Heart left ventricle (tissue), 16 donors: ENCODE measurements at regions not wholly inside any gene's neighbourhood (a gene's known extent, or its start where the extent isn't known, plus 50 kb on each side); places are given as distances from the start of the nearest gene placed in this dataset.

ENCODE experiments used
- ATAC-seq, 4 donors: fragments of 200-7000 bp; cut with Tn5 transposase; one replicate each; pipeline ENCODE4 v1.9.1; 2020 to 2022; ENCODE audit warnings: moderate library complexity in 4 of 4, mild to moderate bottlenecking in 3 of 4, moderate number of reproducible peaks in 1 of 4
- DNase-seq, 5 donors: peaks; one replicate each; pipeline ENCODE4 v3.0.0-alpha.2; 2020
- H3K27ac ChIP-seq, 12 donors: fragments of 200-600 bp; sonication (generic) in 4 of 12; one replicate each; pipeline versions ENCODE4 v1.5.0 to v1.8.0; 2016 to 2022; ENCODE audit warnings: mild to moderate bottlenecking in 2 of 12
- H3K27me3 ChIP-seq, 9 donors: fragments of 200-600 bp; sonication (generic) in 2 of 9; one replicate each; pipeline versions ENCODE4 v1.5.1 to v1.8.0; 2016 to 2022; ENCODE audit warnings: mild to moderate bottlenecking in 3 of 9
- H3K36me3 ChIP-seq, 9 donors: fragments of 200-600 bp; sonication (generic) in 2 of 9; one replicate each; pipeline versions ENCODE4 v1.5.0 to v1.8.0; 2018 to 2022; ENCODE audit warnings: mild to moderate bottlenecking in 2 of 9
- H3K4me1 ChIP-seq, 12 donors: fragments of 200-600 bp; sonication (generic) in 4 of 12; one replicate each; pipeline versions ENCODE4 v1.5.0 to v1.8.0; 2016 to 2022; ENCODE audit warnings: mild to moderate bottlenecking in 3 of 12
- H3K4me3 ChIP-seq, 12 donors: fragments of 200-600 bp; sonication (generic) in 4 of 12; one replicate each; pipeline versions ENCODE4 v1.5.0 to v1.8.0; 2017 to 2022; ENCODE audit warnings: mild to moderate bottlenecking in 9 of 12, moderate library complexity in 4 of 12
- H3K9me3 ChIP-seq, 12 donors: fragments of 200-600 bp; sonication (generic) in 4 of 12; one replicate each; pipeline versions ENCODE4 v1.5.0 to v1.8.0; 2016 to 2022; ENCODE audit warnings: mild to moderate bottlenecking in 1 of 12
- POLR2A ChIP-seq, 2 donors: fragments of 450-650 bp; IDR thresholded peaks; one replicate each; pipeline ENCODE4 v1.6.1; 2017; ENCODE audit warnings: antibody characterized with exemption in 2 of 2, mild to moderate bottlenecking in 2 of 2, moderate library complexity in 2 of 2
- WGBS, 4 donors: extraction: QIAGEN DNeasy Blood & Tissue Kit in 2 of 4; methylation state at CpG; one replicate each; pipeline versions ENCODE4 v1.1.5 to v1.1.7; 2013 to 2018; 5-methylcytosine and 5-hydroxymethylcytosine counted together
- intact Hi-C, 10 donors: fragments of 100-400 bp; cut with DNase I; formaldehyde crosslinking; loops; one replicate each; pipeline versions ENCODE4 v1.11.1 to v1.14.2; 2022
- TF ChIP-seq, protein P1 (sequence below), 12 donors: fragments of 200-600 bp; sonication (generic) in 4 of 12; IDR thresholded peaks; one replicate each; pipeline versions ENCODE4 v1.5.0 to v1.8.0; 2018 to 2022; ENCODE audit warnings: antibody characterized with exemption in 12 of 12, mild to moderate bottlenecking in 5 of 12
- donor health status: ischemic (EF 13 %, LVEDD 7.1; RV severe dilation, severe dysfunction).
- donor health status: healthy with polysubstance abuse.
- donor health status: DM: no; HTN: yes; CAD: no.
- donor health status: DM: no; HTN: no; CAD: no.
- donor health status: ischemic (EF 25% LVEDD 6.9; RV normal size, moderate dysfunction).
- donor health status: ischemic (EF 25% LVEDD 5.7; RV mildly dilated, moderate dysfunction).
- donor health status: healthy.
- donor health status: DM: yes; HTN: yes; CAD: no.
- donor health status: ischemic (EF 35%, LVEDD 5.7; RV mildly dilated, moderate dysfunction).
- donor health status: nonischemic (EF 11% LVEDD 7.7; RV severe dilation, severe dysfunction).
- donor health status: DM: yes; HTN: yes; CAD: no.
- donor health status: PGD.
- donor health status: ischemic (EF 29% LVEDD 5.4; RV normal size, mild dysfunction).
- donor health status: nonischemic (EF 23%, LVEDD 6.1; RV moderate dilation, normal function).

- H3K4me3 ChIP-seq, result no peak overlapping the region
- peaks cover 0 to 13% (median 0%) of the 10 kb centered on the region in 12 donors for H3K9me3 ChIP-seq
- no peaks in the 10 kb centered on the region for H3K4me1 ChIP-seq
- no peak for TF ChIP-seq POLR2A (IDR thresholded peaks at IDR 0.05)
- TF ChIP-seq, protein P1, sequence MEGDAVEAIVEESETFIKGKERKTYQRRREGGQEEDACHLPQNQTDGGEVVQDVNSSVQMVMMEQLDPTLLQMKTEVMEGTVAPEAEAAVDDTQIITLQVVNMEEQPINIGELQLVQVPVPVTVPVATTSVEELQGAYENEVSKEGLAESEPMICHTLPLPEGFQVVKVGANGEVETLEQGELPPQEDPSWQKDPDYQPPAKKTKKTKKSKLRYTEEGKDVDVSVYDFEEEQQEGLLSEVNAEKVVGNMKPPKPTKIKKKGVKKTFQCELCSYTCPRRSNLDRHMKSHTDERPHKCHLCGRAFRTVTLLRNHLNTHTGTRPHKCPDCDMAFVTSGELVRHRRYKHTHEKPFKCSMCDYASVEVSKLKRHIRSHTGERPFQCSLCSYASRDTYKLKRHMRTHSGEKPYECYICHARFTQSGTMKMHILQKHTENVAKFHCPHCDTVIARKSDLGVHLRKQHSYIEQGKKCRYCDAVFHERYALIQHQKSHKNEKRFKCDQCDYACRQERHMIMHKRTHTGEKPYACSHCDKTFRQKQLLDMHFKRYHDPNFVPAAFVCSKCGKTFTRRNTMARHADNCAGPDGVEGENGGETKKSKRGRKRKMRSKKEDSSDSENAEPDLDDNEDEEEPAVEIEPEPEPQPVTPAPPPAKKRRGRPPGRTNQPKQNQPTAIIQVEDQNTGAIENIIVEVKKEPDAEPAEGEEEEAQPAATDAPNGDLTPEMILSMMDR (IDR thresholded peaks at IDR 0.05), result no peak
- no peaks in the 10 kb centered on the region for H3K36me3 ChIP-seq
- ATAC-seq (no peak), DNase-seq (no peak)
- WGBS, 4 donors, result 31 to 55% (median 53%) methylated on average over 2 of the region's 2 CpGs
- peaks cover 0 to 5% (median 0%) of the 10 kb centered on the region in 9 donors for H3K27me3 ChIP-seq
- no peak overlapping the region for H3K27ac ChIP-seq
- intact Hi-C loops, result no loop called here
These were observed 121.7 kb downstream of the FAM204A start for GRCh38 chr10:118220346-118220850.

DNA sequence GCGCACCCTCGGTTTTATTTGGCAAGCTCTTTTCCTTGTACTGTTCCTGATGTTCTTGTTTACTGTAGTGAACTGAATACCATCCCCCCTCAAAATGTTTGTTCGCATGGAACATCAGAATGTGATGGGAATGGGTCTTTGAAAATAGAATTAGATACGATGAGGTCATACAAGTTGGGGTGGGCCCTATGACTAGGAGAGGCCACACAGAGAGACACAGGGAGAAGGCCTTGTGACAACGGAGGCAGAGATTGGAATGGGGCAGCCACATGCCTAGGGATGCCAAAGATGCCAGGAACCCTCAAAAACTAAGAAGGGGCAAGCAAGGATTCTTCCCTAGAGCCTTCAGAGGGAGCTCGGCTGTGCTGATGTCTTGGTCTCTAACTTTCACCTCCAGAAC, 123.6 kb downstream of the FAM204A start:
- 79 to 84% (median 81%) methylated on average over 6 of the region's 6 CpGs for WGBS, 4 donors
- Histone ChIP-seq H3K4me3 (no peak overlapping the region), H3K4me1 (no peaks in the 10 kb centered on the region), H3K27me3 (peaks cover 0 to 5% (median 0%) of the 10 kb centered on the region in 9 donors), H3K36me3 (no peaks in the 10 kb centered on the region), H3K27ac (no peak overlapping the region), H3K9me3 (no peaks in the 10 kb centered on the region)
- DNase-seq (no peak), ATAC-seq (no peak)
- TF ChIP-seq, protein P1 (IDR thresholded peaks at IDR 0.05), result no peak
- TF ChIP-seq POLR2A (IDR thresholded peaks at IDR 0.05), result no peak
- intact Hi-C loops, result no loop called here

- WGBS, 4 donors, result 45 to 60% (median 49%) methylated on average over 3 of the region's 3 CpGs
- Histone ChIP-seq H3K27me3 (peaks cover 0 to 5% (median 0%) of the 10 kb centered on the region in 9 donors), H3K4me3 (no peak overlapping the region), H3K4me1 (no peaks in the 10 kb centered on the region), H3K36me3 (no peaks in the 10 kb centered on the region), H3K27ac (no peak overlapping the region), H3K9me3 (no peaks in the 10 kb centered on the region)
- ATAC-seq, result no peak
- intact Hi-C loops, result no loop called here
- no peak for DNase-seq
- TF ChIP-seq, protein P1 (IDR thresholded peaks at IDR 0.05), result no peak
- TF ChIP-seq POLR2A (IDR thresholded peaks at IDR 0.05), result no peak
These were observed 125.5 kb downstream of the FAM204A start for GRCh38 chr10:118216571-118217170.

GRCh38 chr10:118216020-118216419, 126.1 kb downstream of the FAM204A start:
- no peak for DNase-seq
- no peak for ATAC-seq
- H3K36me3 ChIP-seq, result no peaks in the 10 kb centered on the region
- WGBS, 4 donors, result 63 to 70% (median 66%) methylated on average over 6 of the region's 6 CpGs
- H3K9me3 ChIP-seq, result no peaks in the 10 kb centered on the region
- no peaks in the 10 kb centered on the region for H3K4me1 ChIP-seq
- peaks cover 0 to 5% (median 0%) of the 10 kb centered on the region in 9 donors for H3K27me3 ChIP-seq
- no peak overlapping the region for H3K4me3 ChIP-seq
- TF ChIP-seq, protein P1 (IDR thresholded peaks at IDR 0.05), result no peak
- no peak for TF ChIP-seq POLR2A (IDR thresholded peaks at IDR 0.05)
- intact Hi-C loops, result no loop called here
- H3K27ac ChIP-seq, result no peak overlapping the region
